ENCODE measurements at regions not wholly inside any gene's neighbourhood (a gene's known extent, or its start where the extent isn't known, plus 50 kb on each side); places are given as distances from the start of the nearest gene placed in this dataset.
"Not testable (repeated sequence)": the region's sequence is repeated elsewhere in the genome, so short reads cannot be mapped to it uniquely, and the experiment has no call there.

- WGBS, 2 donors: 87 to 92% methylated on average over 1 of the region's 1 CpG
- intact Hi-C loops (cut with DNase I; ENCODE audit: low total_unique reads): no loop called here
- TF ChIP-seq CTCF (IDR thresholded peaks at IDR 0.05) (no peak), POLR2A (IDR thresholded peaks at IDR 0.05) (no peak)
- no peak for DNase-seq (ENCODE audit: low spot score in 2 of 2)
- H3K4me3 ChIP-seq (ENCODE audit: low read depth, poor library complexity, severe bottlenecking): no peak overlapping the region
Observed at GRCh38 chr7:89584896-89585295, 569.4 kb upstream of the STEAP1 start.

- TF ChIP-seq POLR2A (IDR thresholded peaks at IDR 0.05): no peak
- TF ChIP-seq CTCF (IDR thresholded peaks at IDR 0.05): no peak
- WGBS, 2 donors: 83 to 84% methylated on average over 5 of the region's 5 CpGs
- DNase-seq (ENCODE audit: low spot score in 2 of 2): no peak
- intact Hi-C loops (cut with DNase I; ENCODE audit: low total_unique reads): loop anchor here (5.0 kb wide), 1 partner anchor 1556 kb away; no protein-coding TSS in a partner anchor
- H3K4me3 ChIP-seq (ENCODE audit: low read depth, poor library complexity, severe bottlenecking): no peak overlapping the region
Observed at GRCh38 chr7:89593125-89593524, 561.1 kb upstream of the STEAP1 start.

GRCh38 chr7:89602984-89603383 lies 551.3 kb upstream of the STEAP1 start:
- DNase-seq (ENCODE audit: low spot score in 2 of 2): no peak
- WGBS, 2 donors: 68 to 82% methylated on average over 1 of the region's 1 CpG
- H3K4me3 ChIP-seq (ENCODE audit: low read depth, poor library complexity, severe bottlenecking): no peak overlapping the region
- TF ChIP-seq CTCF (IDR thresholded peaks at IDR 0.05): no peak
- intact Hi-C loops (cut with DNase I; ENCODE audit: low total_unique reads): no loop called here

- TF ChIP-seq POLR2A (IDR thresholded peaks at IDR 0.05) (no peak), CTCF (IDR thresholded peaks at IDR 0.05) (no peak)
- intact Hi-C loops (cut with DNase I; ENCODE audit: low total_unique reads): no loop called here
- DNase-seq (ENCODE audit: low spot score in 2 of 2): no peak
- 77 to 80% methylated on average over 3 of the region's 3 CpGs for WGBS, 2 donors
- no peak overlapping the region for H3K4me3 ChIP-seq (ENCODE audit: low read depth, poor library complexity, severe bottlenecking)
Observed at GRCh38 chr7:89605362-89605761, 548.9 kb upstream of the STEAP1 start.

GRCh38 chr7:89606511-89606910 lies 547.8 kb upstream of the STEAP1 start:
- WGBS, 2 donors: 57 to 59% methylated on average over 3 of the region's 3 CpGs
- no peak overlapping the region for H3K4me3 ChIP-seq (ENCODE audit: low read depth, poor library complexity, severe bottlenecking)
- intact Hi-C loops (cut with DNase I; ENCODE audit: low total_unique reads): no loop called here
- no peak for DNase-seq (ENCODE audit: low spot score in 2 of 2)
- no peak for TF ChIP-seq POLR2A (IDR thresholded peaks at IDR 0.05)
- no peak for TF ChIP-seq CTCF (IDR thresholded peaks at IDR 0.05)

- no peak for TF ChIP-seq POLR2A (IDR thresholded peaks at IDR 0.05)
- no peak for TF ChIP-seq CTCF (IDR thresholded peaks at IDR 0.05)
- intact Hi-C loops (cut with DNase I; ENCODE audit: low total_unique reads): no loop called here
- no peak overlapping the region for H3K4me3 ChIP-seq (ENCODE audit: low read depth, poor library complexity, severe bottlenecking)
- DNase-seq (ENCODE audit: low spot score in 2 of 2): no peak
Observed at GRCh38 chr7:89607792-89608191, 546.5 kb upstream of the STEAP1 start.

GRCh38 chr7:89616829-89617228 lies 537.4 kb upstream of the STEAP1 start:
- 88 to 96% methylated on average over 6 of the region's 6 CpGs for WGBS, 2 donors
- H3K4me3 ChIP-seq (ENCODE audit: low read depth, poor library complexity, severe bottlenecking); DNase-seq (ENCODE audit: low spot score in 2 of 2); intact Hi-C loops (cut with DNase I; ENCODE audit: low total_unique reads): not testable (repeated sequence)
